GM04504 (cell line): ENCODE measurements at regions not wholly inside any gene's neighbourhood (a gene's known extent, or its start where the extent isn't known, plus 50 kb on each side); places are given as distances from the start of the nearest gene placed in this dataset.
"Not testable (repeated sequence)": the region's sequence is repeated elsewhere in the genome, so short reads cannot be mapped to it uniquely, and the experiment has no call there.

Source experiments
- DNase-seq: peaks from one replicate; pipeline ENCODE4 v3.0.0-alpha.2; 2012; ENCODE audit warnings: low read depth

DNA sequence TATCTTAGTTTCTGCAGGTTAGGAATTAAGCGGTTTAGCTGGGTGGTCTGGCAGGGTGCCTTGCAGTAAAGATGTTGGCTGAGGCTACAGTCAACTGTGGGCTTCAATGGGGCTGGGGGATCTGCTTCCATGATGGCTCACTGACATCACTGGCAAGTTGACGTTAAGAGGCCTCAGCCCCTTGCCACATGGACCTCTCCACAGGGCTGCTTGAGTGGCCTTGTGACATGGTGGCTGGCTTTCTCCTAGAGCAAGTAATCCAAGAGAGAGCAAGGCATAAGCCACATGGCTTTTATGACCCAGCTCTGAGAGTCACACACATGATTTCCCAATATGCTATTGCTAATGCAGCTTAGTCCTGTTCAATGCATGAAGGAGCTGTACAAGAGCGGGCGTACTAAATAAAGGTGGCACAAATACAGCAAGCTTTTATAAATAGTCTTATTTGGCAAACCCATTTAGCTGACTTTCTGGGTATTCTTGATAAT lies 109.1 kb downstream of the SEPTIN7 start:
- no peak for DNase-seq

DNA sequence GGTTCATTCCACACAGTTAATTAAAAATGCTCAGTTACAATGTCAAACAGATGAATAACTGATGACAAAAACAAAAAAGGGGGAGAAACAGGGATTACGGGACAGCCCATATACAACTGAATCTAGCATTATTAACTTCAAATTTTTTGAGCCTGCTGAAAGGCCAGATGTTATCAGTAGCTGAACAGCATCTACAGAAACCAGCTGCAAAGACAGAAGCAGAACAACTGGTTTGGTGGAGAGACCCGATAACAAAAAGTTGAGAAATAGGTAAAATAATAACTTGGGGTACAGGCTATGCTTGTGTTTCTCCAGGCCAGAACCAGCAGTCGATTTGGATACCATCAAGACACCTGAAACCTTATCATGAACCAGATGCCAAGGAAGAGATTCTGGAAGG lies 109.8 kb downstream of the SEPTIN7 start:
- DNase-seq: not testable (repeated sequence)

DNA sequence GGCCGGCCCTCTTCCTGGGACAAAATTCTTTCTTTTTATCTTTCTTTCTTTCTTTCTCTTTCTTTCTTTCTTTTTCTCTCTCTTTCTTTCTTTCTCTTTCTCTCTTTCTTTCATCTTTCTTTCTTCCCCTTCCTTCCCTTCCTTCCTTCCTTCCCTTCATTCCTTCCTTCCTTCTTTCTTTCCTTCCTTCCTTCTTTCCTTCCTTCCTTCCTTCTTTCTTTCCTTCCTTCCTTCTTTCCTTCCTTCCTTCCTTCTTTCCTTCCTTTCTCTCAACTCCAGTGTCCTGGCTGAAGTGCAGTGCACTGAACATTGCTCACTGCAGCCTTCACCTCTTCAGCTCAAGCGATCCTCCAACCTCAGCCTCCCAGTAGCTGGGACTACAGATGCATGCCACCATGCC lies 112.5 kb downstream of the SEPTIN7 start:
- not testable (repeated sequence) for DNase-seq

- not testable (repeated sequence) for DNase-seq
Observed at GRCh38 chr7:35914214-35914613, 113.4 kb downstream of the SEPTIN7 start.

GRCh38 chr7:35915247-35915955 lies 114.5 kb downstream of the SEPTIN7 start:
- not testable (repeated sequence) for DNase-seq

- DNase-seq: not testable (repeated sequence)
Observed at GRCh38 chr7:35918217-35918616, 117.4 kb downstream of the SEPTIN7 start.

GRCh38 chr7:35919607-35920006 lies 118.8 kb downstream of the SEPTIN7 start:
- not testable (repeated sequence) for DNase-seq

DNA sequence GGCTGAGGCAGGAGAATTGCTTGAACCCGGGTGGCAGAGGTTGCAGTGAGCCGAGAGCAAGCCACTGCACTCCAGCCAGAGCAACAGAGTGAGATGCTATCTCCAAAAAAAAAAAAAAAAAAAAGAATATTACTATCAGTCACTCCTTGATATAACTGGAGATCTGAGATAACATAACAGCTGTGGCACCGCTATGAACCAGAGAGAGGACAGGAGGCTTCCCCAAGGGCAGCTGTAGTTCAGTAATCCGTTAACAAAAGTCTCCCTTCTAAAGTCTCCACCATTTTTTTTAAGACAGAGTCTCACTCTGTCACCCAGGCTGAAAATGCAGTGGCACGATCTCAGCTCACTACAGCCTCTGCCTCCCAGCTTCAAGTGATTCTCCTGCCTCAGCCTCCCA lies 120.5 kb downstream of the SEPTIN7 start:
- DNase-seq: not testable (repeated sequence)

GRCh38 chr7:35924668-35925067 lies 123.8 kb downstream of the SEPTIN7 start:
- not testable (repeated sequence) for DNase-seq

GRCh38 chr7:35926966-35927365 lies 126.1 kb downstream of the SEPTIN7 start:
- not testable (repeated sequence) for DNase-seq

DNA sequence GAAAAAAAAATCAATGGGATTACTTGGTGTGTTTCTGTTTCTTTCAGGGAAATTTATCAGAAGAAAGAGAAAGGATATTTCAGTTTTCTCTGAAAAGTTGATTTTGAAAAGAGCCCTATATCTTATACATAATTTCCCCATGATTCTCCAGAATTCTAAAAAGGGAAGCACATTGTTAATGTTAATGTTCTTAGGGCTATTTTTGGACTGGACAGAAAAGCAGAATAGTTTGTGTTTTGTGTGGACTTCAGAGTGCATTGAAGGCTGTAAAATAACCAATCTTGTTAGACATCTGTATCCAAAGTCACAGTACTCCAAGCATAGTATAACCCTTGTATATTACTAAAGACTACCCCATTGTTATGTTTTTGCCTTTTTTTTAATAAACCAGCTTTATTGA lies 130.3 kb downstream of the SEPTIN7 start:
- DNase-seq: not testable (repeated sequence)

- DNase-seq: not testable (repeated sequence)
Observed at GRCh38 chr7:35931551-35931950, 130.7 kb downstream of the SEPTIN7 start.

GRCh38 chr7:35940695-35941094 lies 139.8 kb downstream of the SEPTIN7 start:
- DNase-seq: not testable (repeated sequence)

GRCh38 chr7:35945621-35946020 lies 144.8 kb downstream of the SEPTIN7 start:
- DNase-seq: not testable (repeated sequence)

GRCh38 chr7:35955735-35956134 lies 154.9 kb downstream of the SEPTIN7 start:
- DNase-seq: not testable (repeated sequence)

DNA sequence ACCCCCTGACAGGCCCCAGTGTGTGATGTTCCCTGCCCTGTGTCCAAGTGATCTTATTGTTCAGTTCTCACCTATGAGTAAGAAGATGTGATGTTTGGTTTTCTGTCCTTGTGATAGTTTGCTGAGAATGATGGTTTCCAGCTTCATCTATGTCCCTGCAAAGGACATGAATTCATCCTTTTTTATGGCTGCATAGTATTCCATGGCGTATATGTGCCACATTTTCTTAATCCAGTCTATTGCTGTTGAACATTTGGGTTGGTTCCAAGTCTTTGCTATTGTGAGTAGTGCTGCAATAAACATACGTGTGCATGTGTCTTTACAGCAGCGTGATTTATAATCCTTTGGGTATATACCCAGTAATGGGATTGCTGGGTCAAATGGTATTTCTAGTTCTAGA lies 156.1 kb downstream of the SEPTIN7 start:
- DNase-seq: not testable (repeated sequence)

- DNase-seq: not testable (repeated sequence)
Observed at GRCh38 chr7:35961260-35961659, 160.4 kb downstream of the SEPTIN7 start.

GRCh38 chr7:35962607-35963006 lies 161.8 kb downstream of the SEPTIN7 start:
- DNase-seq: not testable (repeated sequence)

GRCh38 chr7:35967366-35968139 lies 166.7 kb downstream of the SEPTIN7 start:
- no peak for DNase-seq

GRCh38 chr7:35968140-35968940 lies 167.5 kb downstream of the SEPTIN7 start:
- DNase-seq: no peak

DNA sequence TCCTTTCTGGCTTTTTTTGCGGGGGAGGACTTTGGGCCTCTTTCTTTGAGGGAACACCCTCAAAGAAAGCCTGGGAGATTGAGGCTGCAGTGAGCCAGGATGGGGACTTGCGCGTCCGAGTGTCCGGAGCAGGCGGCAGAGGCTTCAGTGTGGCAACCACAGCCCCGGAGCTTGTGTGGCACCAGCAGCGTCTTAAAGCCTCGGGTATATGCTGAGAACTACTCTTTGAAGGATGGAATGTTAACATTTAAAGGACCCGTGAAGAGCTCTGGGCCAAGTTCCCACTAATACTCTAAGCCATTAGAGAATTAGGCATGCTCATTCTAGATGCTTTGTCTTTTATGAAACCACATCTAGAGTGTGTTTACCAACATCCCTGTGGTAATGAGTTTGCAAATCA lies 168.2 kb downstream of the SEPTIN7 start:
- DNase-seq: no peak

- DNase-seq: no peak
Observed at GRCh38 chr7:35970458-35970857, 169.6 kb downstream of the SEPTIN7 start.
